ENCODE measurements at regions not wholly inside any gene's neighbourhood (a gene's known extent, or its start where the extent isn't known, plus 50 kb on each side); places are given as distances from the start of the nearest gene placed in this dataset.

DNA sequence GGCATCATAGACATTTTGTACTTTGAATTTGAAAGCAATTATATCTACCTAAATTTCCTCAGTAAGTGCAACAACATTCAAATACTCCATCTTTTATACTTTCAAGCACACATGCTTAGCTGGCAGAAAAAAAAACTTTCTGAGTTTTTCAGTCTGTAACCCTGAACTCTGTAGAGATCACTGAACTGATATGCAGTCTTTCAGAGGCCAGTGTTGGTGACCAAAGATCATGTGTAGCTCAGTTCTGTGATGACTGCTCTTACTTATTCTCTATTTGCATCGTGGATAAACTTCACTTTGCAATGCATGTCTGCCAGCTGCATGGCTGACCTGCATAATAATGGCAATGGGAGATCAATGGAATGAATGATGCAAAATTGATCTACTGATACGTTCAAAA, 431.3 kb downstream of the FRK start:
- H3K4me1 Mint-ChIP-seq (ENCODE audit: low read depth): no peaks in the 10 kb centered on the region
- no peak overlapping the region for H3K27ac Mint-ChIP-seq
- DNase-seq: no peak
- ChIA-PET POLR2A (no interaction called here), CTCF (no interaction called here)
- no peak overlapping the region for H3K4me3 Mint-ChIP-seq
- H3K9me3 Mint-ChIP-seq: no peaks in the 10 kb centered on the region
- no peak for ATAC-seq
- H3K27me3 Mint-ChIP-seq: no peaks in the 10 kb centered on the region
- no peaks in the 10 kb centered on the region for H3K36me3 Mint-ChIP-seq (ENCODE audit: low read depth)
- TF ChIP-seq, protein P1, sequence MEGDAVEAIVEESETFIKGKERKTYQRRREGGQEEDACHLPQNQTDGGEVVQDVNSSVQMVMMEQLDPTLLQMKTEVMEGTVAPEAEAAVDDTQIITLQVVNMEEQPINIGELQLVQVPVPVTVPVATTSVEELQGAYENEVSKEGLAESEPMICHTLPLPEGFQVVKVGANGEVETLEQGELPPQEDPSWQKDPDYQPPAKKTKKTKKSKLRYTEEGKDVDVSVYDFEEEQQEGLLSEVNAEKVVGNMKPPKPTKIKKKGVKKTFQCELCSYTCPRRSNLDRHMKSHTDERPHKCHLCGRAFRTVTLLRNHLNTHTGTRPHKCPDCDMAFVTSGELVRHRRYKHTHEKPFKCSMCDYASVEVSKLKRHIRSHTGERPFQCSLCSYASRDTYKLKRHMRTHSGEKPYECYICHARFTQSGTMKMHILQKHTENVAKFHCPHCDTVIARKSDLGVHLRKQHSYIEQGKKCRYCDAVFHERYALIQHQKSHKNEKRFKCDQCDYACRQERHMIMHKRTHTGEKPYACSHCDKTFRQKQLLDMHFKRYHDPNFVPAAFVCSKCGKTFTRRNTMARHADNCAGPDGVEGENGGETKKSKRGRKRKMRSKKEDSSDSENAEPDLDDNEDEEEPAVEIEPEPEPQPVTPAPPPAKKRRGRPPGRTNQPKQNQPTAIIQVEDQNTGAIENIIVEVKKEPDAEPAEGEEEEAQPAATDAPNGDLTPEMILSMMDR (IDR thresholded peaks at IDR 0.05): no peak
- intact Hi-C loops (cut with micrococcal nuclease): no loop called here

DNA sequence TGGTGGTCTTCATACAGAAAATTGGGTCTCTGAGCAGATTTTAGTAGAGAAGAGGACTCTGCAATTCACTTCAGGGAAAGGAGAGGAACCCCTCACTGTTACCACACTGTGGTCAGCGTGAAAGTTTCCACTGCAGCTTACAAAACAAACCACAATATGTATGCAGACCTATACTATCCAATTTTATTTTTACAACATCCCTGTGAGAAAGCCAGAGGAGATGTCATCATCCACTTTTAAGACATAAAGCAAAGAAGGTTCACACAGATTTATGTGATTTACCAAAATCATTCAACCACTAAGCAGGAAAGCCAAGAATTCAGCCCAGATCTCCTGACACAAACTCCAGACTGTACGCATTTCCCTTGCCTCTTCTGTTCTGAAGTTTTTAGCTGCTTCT, 442.4 kb downstream of the FRK start:
- POLR2A ChIA-PET: no interaction called here
- H3K4me1 Mint-ChIP-seq (ENCODE audit: low read depth): no peaks in the 10 kb centered on the region
- CTCF ChIA-PET: no interaction called here
- TF ChIP-seq, protein P1 (IDR thresholded peaks at IDR 0.05): no peak
- peaks cover 9% of the 10 kb centered on the region for H3K9me3 Mint-ChIP-seq
- ATAC-seq (no peak), DNase-seq (no peak)
- no peaks in the 10 kb centered on the region for H3K27me3 Mint-ChIP-seq
- no peaks in the 10 kb centered on the region for H3K36me3 Mint-ChIP-seq (ENCODE audit: low read depth)
- no peak overlapping the region for H3K27ac Mint-ChIP-seq
- H3K4me3 Mint-ChIP-seq: no peak overlapping the region
- intact Hi-C loops (cut with micrococcal nuclease): no loop called here

DNA sequence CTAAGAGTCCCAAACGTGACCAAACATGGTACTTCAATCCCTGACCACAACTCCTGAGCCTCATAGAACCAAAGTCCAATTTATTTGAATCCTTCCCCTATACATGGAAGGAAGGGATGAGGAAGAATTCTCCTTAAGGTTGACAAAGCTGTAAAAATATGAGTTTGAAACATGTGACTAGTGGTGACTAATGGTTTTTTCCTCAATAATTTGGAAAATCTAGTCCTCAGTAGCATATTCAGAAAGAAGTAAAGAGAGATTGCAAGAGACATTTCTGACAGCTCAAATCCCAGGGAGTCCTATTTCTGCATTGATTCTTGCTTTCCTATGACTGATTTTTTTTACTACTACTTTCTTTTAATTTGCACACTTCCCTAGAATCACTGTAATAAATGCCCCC, 443.7 kb downstream of the FRK start:
- CTCF ChIA-PET: no interaction called here
- intact Hi-C loops (cut with micrococcal nuclease): no loop called here
- POLR2A ChIA-PET: no interaction called here

DNA sequence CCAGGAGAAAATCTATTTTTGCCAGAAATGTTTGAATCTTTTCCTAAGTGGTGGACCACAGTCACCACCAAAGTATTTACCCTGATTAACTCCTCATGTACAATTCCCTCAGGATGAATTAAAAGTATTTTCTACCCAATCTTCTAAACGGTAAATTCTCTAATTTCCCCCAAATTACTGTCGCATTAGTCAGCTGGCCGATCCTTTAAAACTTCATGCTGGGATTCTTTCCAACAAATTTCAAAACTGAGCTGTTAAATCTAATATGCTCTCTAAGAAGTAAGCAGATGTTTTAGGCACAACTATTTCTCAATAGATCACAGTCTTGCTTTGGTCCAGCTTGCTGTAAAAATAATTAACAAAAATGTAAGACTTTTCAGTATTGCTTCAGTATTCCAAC, 447.2 kb downstream of the FRK start:
- peaks cover 10% of the 10 kb centered on the region for H3K9me3 Mint-ChIP-seq
- H3K4me1 Mint-ChIP-seq (ENCODE audit: low read depth): no peaks in the 10 kb centered on the region
- H3K27ac Mint-ChIP-seq: no peak overlapping the region
- ChIA-PET POLR2A (no interaction called here), CTCF (no interaction called here)
- ATAC-seq (no peak), DNase-seq (no peak)
- H3K36me3 Mint-ChIP-seq (ENCODE audit: low read depth): no peaks in the 10 kb centered on the region
- H3K27me3 Mint-ChIP-seq: no peaks in the 10 kb centered on the region
- TF ChIP-seq, protein P1 (IDR thresholded peaks at IDR 0.05): no peak
- H3K4me3 Mint-ChIP-seq: no peak overlapping the region
- intact Hi-C loops (cut with micrococcal nuclease): no loop called here

More for the DNA sequence above, 443.7 kb downstream of the FRK start:
- Mint-ChIP-seq H3K4me1 (ENCODE audit: low read depth) (no peaks in the 10 kb centered on the region), H3K4me3 (no peak overlapping the region), H3K9me3 (peaks cover 9% of the 10 kb centered on the region), H3K27me3 (no peaks in the 10 kb centered on the region), H3K36me3 (ENCODE audit: low read depth) (no peaks in the 10 kb centered on the region), H3K27ac (no peak overlapping the region)
- TF ChIP-seq, protein P1 (IDR thresholded peaks at IDR 0.05): no peak
- no peak for DNase-seq
- ATAC-seq: no peak

DNA sequence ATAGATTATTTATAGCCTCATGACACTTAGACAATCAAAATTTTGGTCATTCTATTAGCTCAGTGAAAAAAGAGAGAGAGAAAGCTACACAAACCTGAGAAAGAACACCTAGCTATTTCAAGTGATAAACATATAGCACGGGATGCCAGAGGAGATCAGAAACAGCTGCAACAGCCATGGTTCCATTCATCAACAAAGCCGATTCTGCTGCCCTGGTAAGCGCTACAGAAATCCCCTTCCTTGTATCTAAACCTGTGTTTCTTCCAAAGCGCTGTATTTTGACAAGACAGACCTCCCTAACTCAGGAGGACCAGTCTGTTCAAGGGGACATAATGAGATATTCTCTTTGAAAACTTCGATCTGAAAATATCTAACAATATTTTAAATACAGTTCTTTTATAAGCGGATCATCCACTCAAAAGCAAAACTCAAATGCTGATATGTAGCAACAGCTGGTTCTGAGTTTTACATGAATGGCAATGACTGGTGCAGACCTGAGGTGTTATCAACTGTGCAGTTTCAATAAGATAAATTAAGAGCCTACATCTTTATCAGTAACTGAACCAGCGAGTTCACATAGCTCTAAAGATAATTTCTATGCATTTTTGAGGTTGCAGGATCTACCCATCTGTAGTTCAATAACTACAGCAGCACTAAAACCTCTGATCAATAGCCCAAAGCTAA, 447.8 kb downstream of the FRK start:
- H3K9me3 Mint-ChIP-seq: peaks cover 9% of the 10 kb centered on the region
- DNase-seq: no peak
- TF ChIP-seq, protein P1 (IDR thresholded peaks at IDR 0.05): no peak
- ChIA-PET POLR2A (no interaction called here), CTCF (interaction anchor here (1.0 kb wide), 1 partner anchor 10 kb away, joined by 3 read pairs; no protein-coding TSS in a partner anchor)
- H3K27me3 Mint-ChIP-seq: no peaks in the 10 kb centered on the region
- H3K36me3 Mint-ChIP-seq (ENCODE audit: low read depth): no peaks in the 10 kb centered on the region
- no peak for ATAC-seq
- intact Hi-C loops (cut with micrococcal nuclease): no loop called here
- no peak overlapping the region for H3K27ac Mint-ChIP-seq
- no peak overlapping the region for H3K4me3 Mint-ChIP-seq
- no peaks in the 10 kb centered on the region for H3K4me1 Mint-ChIP-seq (ENCODE audit: low read depth)
